ENCODE measurements at regions not wholly inside any gene's neighbourhood (a gene's known extent, or its start where the extent isn't known, plus 50 kb on each side); places are given as distances from the start of the nearest gene placed in this dataset.

DNA sequence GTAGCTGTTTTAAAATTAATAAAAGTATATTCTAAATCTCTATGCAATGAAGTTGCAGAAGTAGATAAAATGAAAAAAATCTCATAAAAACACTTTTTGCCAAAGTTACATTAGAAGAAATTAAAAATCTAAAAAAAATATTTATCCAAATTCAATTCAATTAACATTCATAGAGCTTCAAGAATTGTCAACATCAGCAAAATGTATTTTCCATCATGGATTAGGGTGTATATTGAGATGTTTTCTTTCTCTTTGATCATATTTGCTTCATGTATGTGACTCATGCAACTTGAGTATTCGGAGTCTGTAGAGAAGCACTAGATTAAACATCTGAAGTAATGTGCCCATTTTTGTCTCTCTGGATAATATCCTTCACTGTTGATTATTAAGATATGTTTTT is 415.3 kb upstream of the FAM174A start:
- no peak for TF ChIP-seq POLR2A (IDR thresholded peaks at IDR 0.05)
- TF ChIP-seq, protein P1, sequence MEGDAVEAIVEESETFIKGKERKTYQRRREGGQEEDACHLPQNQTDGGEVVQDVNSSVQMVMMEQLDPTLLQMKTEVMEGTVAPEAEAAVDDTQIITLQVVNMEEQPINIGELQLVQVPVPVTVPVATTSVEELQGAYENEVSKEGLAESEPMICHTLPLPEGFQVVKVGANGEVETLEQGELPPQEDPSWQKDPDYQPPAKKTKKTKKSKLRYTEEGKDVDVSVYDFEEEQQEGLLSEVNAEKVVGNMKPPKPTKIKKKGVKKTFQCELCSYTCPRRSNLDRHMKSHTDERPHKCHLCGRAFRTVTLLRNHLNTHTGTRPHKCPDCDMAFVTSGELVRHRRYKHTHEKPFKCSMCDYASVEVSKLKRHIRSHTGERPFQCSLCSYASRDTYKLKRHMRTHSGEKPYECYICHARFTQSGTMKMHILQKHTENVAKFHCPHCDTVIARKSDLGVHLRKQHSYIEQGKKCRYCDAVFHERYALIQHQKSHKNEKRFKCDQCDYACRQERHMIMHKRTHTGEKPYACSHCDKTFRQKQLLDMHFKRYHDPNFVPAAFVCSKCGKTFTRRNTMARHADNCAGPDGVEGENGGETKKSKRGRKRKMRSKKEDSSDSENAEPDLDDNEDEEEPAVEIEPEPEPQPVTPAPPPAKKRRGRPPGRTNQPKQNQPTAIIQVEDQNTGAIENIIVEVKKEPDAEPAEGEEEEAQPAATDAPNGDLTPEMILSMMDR (IDR thresholded peaks at IDR 0.05): no peak

Measured in esophagus squamous epithelium (tissue), 4 donors.